H1 (cell line): ENCODE measurements at regions not wholly inside any gene's neighbourhood (a gene's known extent, or its start where the extent isn't known, plus 50 kb on each side); places are given as distances from the start of the nearest gene placed in this dataset.

Experiments used
- CTCF ChIA-PET: fragments of 300-600 bp; sonication (Branson Sonifier 250); formaldehyde crosslinking; loops from one replicate; lab custom pipeline; 2021; ENCODE audit not compliant: partially characterized antibody; lab: Charles Lee
- POLR2A ChIA-PET: fragments of 300-600 bp; sonication (Branson Sonifier 250); formaldehyde crosslinking; loops from one replicate; lab custom pipeline; 2021; ENCODE audit warnings: inconsistent platforms; ENCODE audit not compliant: partially characterized antibody; lab: Charles Lee
- DNase-seq, 2 experiments: peaks; one replicate each; pipeline versions ENCODE4 v3.0.0 to v3.0.0-alpha.2; 2010 to 2022; ENCODE audit warnings: low spot score in 2 of 2, low read depth in 1 of 2, mixed read lengths in 1 of 2
- FAIRE-seq: peaks from 2 replicates; lab custom pipeline; 2011; peaks lifted over from hg19 to GRCh38; lab: Jason Lieb, UNC
- H2AFZ ChIP-seq: 2 replicates; pipeline ENCODE4 v1.8.1; 2012; ENCODE audit warnings: low read length, inconsistent platforms
- H2AK5ac ChIP-seq: 2 replicates; pipeline ENCODE4 v1.6.1; 2013; ENCODE audit warnings: low read depth, low read length
- H2BK120ac ChIP-seq: replicated peaks from 2 replicates; pipeline ENCODE3; 2013; ENCODE audit warnings: low read depth, low read length, inconsistent platforms
- H2BK12ac ChIP-seq: 2 replicates; pipeline ENCODE4 v1.6.1; 2013; ENCODE audit warnings: low read depth, low read length
- H2BK15ac ChIP-seq: 2 replicates; pipeline ENCODE4 v1.6.1; 2013; ENCODE audit warnings: low read length
- H2BK20ac ChIP-seq: 2 replicates; pipeline ENCODE4 v1.6.1; 2013; ENCODE audit warnings: low read length
- H2BK5ac ChIP-seq: 2 replicates; pipeline ENCODE4 v1.6.1; 2013; ENCODE audit warnings: low read depth, low read length
- H3K14ac ChIP-seq: 2 replicates; pipeline ENCODE4 v1.6.1; 2013; ENCODE audit warnings: inconsistent platforms; ENCODE audit not compliant: insufficient read length
- H3K18ac ChIP-seq: 2 replicates; pipeline ENCODE4 v1.6.1; 2013; ENCODE audit warnings: low read length; ENCODE audit errors: extremely low read depth
- H3K23ac ChIP-seq: 2 replicates; pipeline ENCODE4 v1.6.1; 2013; ENCODE audit warnings: inconsistent platforms; ENCODE audit not compliant: insufficient read length
- H3K23me2 ChIP-seq: 2 replicates; pipeline ENCODE4 v1.6.1; 2013; ENCODE audit warnings: low read depth, low read length
- H3K27ac ChIP-seq: 2 replicates; pipeline ENCODE4 v1.6.1; 2011; ENCODE audit warnings: low read depth, low read length, inconsistent platforms
- H3K27me3 ChIP-seq, 4 experiments: replicated peaks in 1 of 4; 1 replicate in 1 of 4; 2 replicates in 3 of 4; pipeline versions ENCODE4 v1.6.1 to v1.8.1; 2011 to 2013; ENCODE audit warnings: low read length in 3 of 4, mild to moderate bottlenecking in 3 of 4, inconsistent platforms in 2 of 4, mixed read lengths in 2 of 4, moderate library complexity in 1 of 4; ENCODE audit not compliant: control insufficient read depth in 3 of 4, insufficient read depth in 3 of 4; ENCODE audit errors: extremely low read depth in 1 of 4
- H3K36me3 ChIP-seq, 4 experiments: 2 replicates each; pipeline versions ENCODE4 v1.6.1 to v1.8.1; 2011 to 2013; ENCODE audit warnings: mild to moderate bottlenecking in 4 of 4, low read length in 3 of 4, moderate library complexity in 2 of 4, control low read depth in 1 of 4, inconsistent platforms in 1 of 4; ENCODE audit not compliant: insufficient read depth in 4 of 4, control insufficient read depth in 2 of 4
- H3K4ac ChIP-seq: replicated peaks from 2 replicates; pipeline ENCODE3; 2013; ENCODE audit warnings: low read length, low read depth, mixed read lengths, inconsistent platforms; ENCODE audit not compliant: insufficient read length
- H3K4me1 ChIP-seq, 4 experiments: replicated peaks in 1 of 4; 1 replicate in 1 of 4; 2 replicates in 3 of 4; pipeline versions ENCODE4 v1.6.1 to v1.8.1; 2011 to 2013; ENCODE audit warnings: low read length in 3 of 4, inconsistent platforms in 2 of 4, mixed read lengths in 1 of 4; ENCODE audit not compliant: insufficient read depth in 4 of 4, control insufficient read depth in 3 of 4
- H3K4me2 ChIP-seq, 2 experiments: 2 replicates each; pipeline versions ENCODE4 v1.6.1 to v1.8.1; 2011 to 2013; ENCODE audit warnings: low read depth in 2 of 2, low read length in 2 of 2, control low read depth in 1 of 2, inconsistent platforms in 1 of 2, mild to moderate bottlenecking in 1 of 2; ENCODE audit not compliant: insufficient read depth in 1 of 2
- H3K4me3 ChIP-seq, 4 experiments: fragments of 200-600, 300-600 bp in 1 of 4; sonication (generic), shearing (Covaris generic), sonication (Bioruptor Twin) in 1 of 4; 2 replicates each; pipeline versions ENCODE4 v1.5.1 to v1.8.1; 2011 to 2016; ENCODE audit warnings: low read length in 4 of 4, low read depth in 3 of 4, control low read depth in 2 of 4, inconsistent platforms in 2 of 4, mild to moderate bottlenecking in 2 of 4, mixed read lengths in 1 of 4, moderate library complexity in 1 of 4; ENCODE audit not compliant: insufficient read depth in 2 of 4; ENCODE audit errors: extremely low read depth in 1 of 4
- H3K56ac ChIP-seq: replicated peaks from 2 replicates; pipeline ENCODE3; 2013; ENCODE audit warnings: low read depth, mild to moderate bottlenecking, mixed read lengths, low read length, inconsistent platforms; ENCODE audit not compliant: insufficient read length
- H3K79me1 ChIP-seq: 2 replicates; pipeline ENCODE4 v1.6.1; 2013; ENCODE audit warnings: low read depth, low read length, control low read depth
- H3K79me2 ChIP-seq, 2 experiments: 2 replicates each; pipeline versions ENCODE4 v1.6.1 to v1.8.1; 2012 to 2013; ENCODE audit warnings: low read length in 2 of 2, mild to moderate bottlenecking in 2 of 2, inconsistent platforms in 1 of 2; ENCODE audit not compliant: insufficient read depth in 2 of 2, control insufficient read depth in 1 of 2
- H3K9ac ChIP-seq, 4 experiments: replicated peaks in 1 of 4; 1 replicate in 1 of 4; 2 replicates in 3 of 4; pipeline versions ENCODE4 v1.6.1 to v1.8.1; 2011 to 2013; ENCODE audit warnings: low read depth in 3 of 4, low read length in 3 of 4, control low read depth in 2 of 4, mild to moderate bottlenecking in 2 of 4, moderate library complexity in 2 of 4, inconsistent platforms in 1 of 4; ENCODE audit errors: extremely low read depth in 1 of 4
- H3K9me3 ChIP-seq, 2 experiments: 2 replicates each; pipeline versions ENCODE4 v1.6.1 to v1.8.1; 2012 to 2013; ENCODE audit warnings: mild to moderate bottlenecking in 2 of 2, moderate library complexity in 2 of 2, control low read depth in 1 of 2, inconsistent platforms in 1 of 2, low read depth in 1 of 2, low read length in 1 of 2, mixed read lengths in 1 of 2; ENCODE audit not compliant: insufficient read depth in 2 of 2
- H4K20me1 ChIP-seq, 2 experiments: replicated peaks in 1 of 2; 2 replicates each; pipeline versions ENCODE3 to v1.8.1; 2011 to 2013; ENCODE audit warnings: inconsistent platforms in 2 of 2, low read length in 2 of 2, mild to moderate bottlenecking in 1 of 2; ENCODE audit not compliant: insufficient read depth in 2 of 2, control insufficient read depth in 1 of 2
- H4K5ac ChIP-seq: 2 replicates; pipeline ENCODE4 v1.6.1; 2013; ENCODE audit warnings: low read length, low read depth, mixed read lengths, inconsistent platforms; ENCODE audit not compliant: insufficient read length
- H4K8ac ChIP-seq: 2 replicates; pipeline ENCODE4 v1.8.0; 2013; ENCODE audit warnings: mild to moderate bottlenecking, moderate library complexity, low read length, inconsistent platforms; ENCODE audit not compliant: insufficient read depth; ENCODE audit errors: extremely low read depth
- H4K91ac ChIP-seq: replicated peaks from 2 replicates; pipeline ENCODE3; 2013; ENCODE audit warnings: low read length, mixed read lengths, inconsistent platforms; ENCODE audit not compliant: insufficient read length
- BACH1 ChIP-seq: IDR thresholded peaks from 2 replicates; pipeline ENCODE4 v1.6.1; 2012; ENCODE audit warnings: low read length, improper control_type of control experiment
- BCL11A ChIP-seq, 2 experiments: IDR thresholded peaks; one replicate each; pipeline ENCODE4 v1.6.1; 2011; ENCODE audit warnings: low read depth in 2 of 2, low read length in 2 of 2, mild to moderate bottlenecking in 2 of 2
- CBX5 ChIP-seq: fragments of 300-800, 300-1000 bp; sonication (generic); IDR thresholded peaks from 2 replicates; pipeline ENCODE4 v1.7.1; 2016; ENCODE audit warnings: antibody characterized with exemption, low read length, low read depth
- EGR1 ChIP-seq: IDR thresholded peaks from 2 replicates; pipeline ENCODE4 v1.6.1; 2011; ENCODE audit warnings: low read depth, low read length, borderline replicate concordance
- EP300 ChIP-seq, 2 experiments: IDR thresholded peaks; 1 replicate in 1 of 2; 2 replicates in 1 of 2; pipeline ENCODE4 v1.6.1; 2011 to 2012; ENCODE audit warnings: low read depth in 2 of 2, low read length in 2 of 2, mild to moderate bottlenecking in 2 of 2, borderline replicate concordance in 1 of 2, inconsistent platforms in 1 of 2, moderate library complexity in 1 of 2
- PHF8 ChIP-seq: fragments of 200-600 bp; sonication (generic); conservative IDR thresholded peaks from 2 replicates; pipeline ENCODE4 v1.7.1; 2012; ENCODE audit warnings: low read depth, mild to moderate bottlenecking, inconsistent platforms, low read length, moderate library complexity
- RFX5 ChIP-seq: IDR thresholded peaks from 2 replicates; pipeline ENCODE4 v1.6.1; 2011; ENCODE audit warnings: low read depth, low read length, improper control_type of control experiment, borderline replicate concordance
- SIX5 ChIP-seq: IDR thresholded peaks from 2 replicates; pipeline ENCODE4 v1.6.1; 2011; ENCODE audit warnings: mild to moderate bottlenecking, low read depth, low read length
- TAF7 ChIP-seq: optimal IDR thresholded peaks from 2 replicates; pipeline ENCODE3; 2011; ENCODE audit warnings: low read depth, mild to moderate bottlenecking, inconsistent platforms, low read length, moderate library complexity, borderline replicate concordance
- TBP ChIP-seq: IDR thresholded peaks from 2 replicates; pipeline ENCODE4 v1.6.1; 2011; ENCODE audit warnings: low read depth, low read length, improper control_type of control experiment
- WGBS, 2 experiments: shearing (Covaris generic) in 1 of 2; methylation state at CpG; one replicate each; pipeline versions ENCODE4 v1.1.6 to v1.1.7; 2013 to 2015; ENCODE audit warnings: low lambda C conversion rate in 2 of 2, mixed read lengths in 2 of 2, inconsistent platforms in 1 of 2, low coverage in 1 of 2, missing lambda C conversion rate in 1 of 2; ENCODE audit not compliant: insufficient replicate concordance in 2 of 2, insufficient coverage in 1 of 2, insufficient read length in 1 of 2; ENCODE audit errors: extremely low coverage in 1 of 2, missing lambda C conversion rate in 1 of 2; 5-methylcytosine and 5-hydroxymethylcytosine counted together
- TF ChIP-seq, protein P1 (sequence below), 3 experiments: IDR thresholded peaks; 1 replicate in 2 of 3; 2 replicates in 1 of 3; pipeline versions ENCODE4 v1.5.1 to v1.6.1; 2011; ENCODE audit warnings: low read length in 3 of 3, mild to moderate bottlenecking in 3 of 3, inconsistent platforms in 2 of 3, low read depth in 1 of 3, moderate library complexity in 1 of 3; ENCODE audit not compliant: insufficient read depth in 1 of 3; ENCODE audit errors: control extremely low read depth in 1 of 3

DNA sequence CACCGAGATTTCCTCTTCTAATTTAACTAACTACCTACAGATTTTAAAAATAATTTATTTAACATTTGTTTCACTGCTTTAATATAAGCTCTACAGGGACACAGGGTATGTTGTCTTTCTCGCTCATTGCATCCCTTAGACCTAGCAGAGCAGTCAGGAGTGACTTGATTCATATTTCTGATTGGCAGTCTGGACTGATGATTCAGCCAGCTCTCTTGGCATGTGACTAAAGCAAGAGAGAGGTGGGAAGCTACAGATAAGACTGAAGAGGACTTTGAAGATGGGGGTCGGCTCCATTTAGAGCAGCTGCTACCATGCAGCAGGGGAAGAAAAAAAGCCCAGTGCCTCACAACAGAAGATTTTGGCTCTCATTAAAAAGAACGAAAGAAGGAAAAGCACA, 173.4 kb upstream of the STK32A start:
- POLR2A ChIA-PET = no interaction called here
- CTCF ChIA-PET = interaction anchor here (0.6 kb wide), 1 partner anchor 111 kb away, joined by 3 read pairs; no protein-coding TSS in a partner anchor
- no peak overlapping the region for H3K4ac ChIP-seq
- H2BK12ac ChIP-seq = no peak overlapping the region
- no peak overlapping the region for H4K8ac ChIP-seq
- DNase-seq (no peak), FAIRE-seq (no peak)
- no peak overlapping the region for H2BK15ac ChIP-seq
- H3K23me2 ChIP-seq = no peaks in the 10 kb centered on the region
- H2BK20ac ChIP-seq = no peak overlapping the region
- H2AK5ac ChIP-seq = no peak overlapping the region
- H3K4me1 ChIP-seq = no peaks in the 10 kb centered on the region
- no peak overlapping the region for H3K23ac ChIP-seq
- no peaks in the 10 kb centered on the region for H4K20me1 ChIP-seq
- no peak overlapping the region for H3K4me2 ChIP-seq
- H3K9ac ChIP-seq = no peak overlapping the region
- H2BK5ac ChIP-seq = no peak overlapping the region
- no peak overlapping the region for H4K5ac ChIP-seq
- no peak overlapping the region for H2BK120ac ChIP-seq
- H3K18ac ChIP-seq = no peak overlapping the region
- no peaks in the 10 kb centered on the region for H3K36me3 ChIP-seq
- no peak overlapping the region for H3K4me3 ChIP-seq
- no peaks in the 10 kb centered on the region for H3K79me1 ChIP-seq
- no peak overlapping the region for H3K27ac ChIP-seq
- no peak overlapping the region for H3K14ac ChIP-seq
- H3K79me2 ChIP-seq = no peaks in the 10 kb centered on the region
- H4K91ac ChIP-seq = no peak overlapping the region
- no peaks in the 10 kb centered on the region; a peak in 1 of 7 replicates for H3K27me3 ChIP-seq
- 87% methylated on average over 4 of the region's 4 CpGs; no CpG with 5 or more reads in 1 of the 2 experiments for WGBS, 2 experiments
- H3K9me3 ChIP-seq = no peaks in the 10 kb centered on the region
- H3K56ac ChIP-seq = no peak overlapping the region
- H2AFZ ChIP-seq = peak overlapping the region; percentile 60; the same call in 1 of the 2 replicates
- TF ChIP-seq RFX5 (no peak), EP300 (IDR thresholded peaks at IDR 0.05; ENCODE audit: borderline replicate concordance in 1 of 2, low read depth in 2 of 2, low read length in 2 of 2) (no peak), SIX5 (no peak), TBP (no peak), TAF7 (no peak), BACH1 (no peak), CBX5 (no peak), EGR1 (no peak), PHF8 (no peak), BCL11A (IDR thresholded peaks at IDR 0.05; ENCODE audit: low read depth in 2 of 2, low read length in 2 of 2) (no peak)
- TF ChIP-seq, protein P1, sequence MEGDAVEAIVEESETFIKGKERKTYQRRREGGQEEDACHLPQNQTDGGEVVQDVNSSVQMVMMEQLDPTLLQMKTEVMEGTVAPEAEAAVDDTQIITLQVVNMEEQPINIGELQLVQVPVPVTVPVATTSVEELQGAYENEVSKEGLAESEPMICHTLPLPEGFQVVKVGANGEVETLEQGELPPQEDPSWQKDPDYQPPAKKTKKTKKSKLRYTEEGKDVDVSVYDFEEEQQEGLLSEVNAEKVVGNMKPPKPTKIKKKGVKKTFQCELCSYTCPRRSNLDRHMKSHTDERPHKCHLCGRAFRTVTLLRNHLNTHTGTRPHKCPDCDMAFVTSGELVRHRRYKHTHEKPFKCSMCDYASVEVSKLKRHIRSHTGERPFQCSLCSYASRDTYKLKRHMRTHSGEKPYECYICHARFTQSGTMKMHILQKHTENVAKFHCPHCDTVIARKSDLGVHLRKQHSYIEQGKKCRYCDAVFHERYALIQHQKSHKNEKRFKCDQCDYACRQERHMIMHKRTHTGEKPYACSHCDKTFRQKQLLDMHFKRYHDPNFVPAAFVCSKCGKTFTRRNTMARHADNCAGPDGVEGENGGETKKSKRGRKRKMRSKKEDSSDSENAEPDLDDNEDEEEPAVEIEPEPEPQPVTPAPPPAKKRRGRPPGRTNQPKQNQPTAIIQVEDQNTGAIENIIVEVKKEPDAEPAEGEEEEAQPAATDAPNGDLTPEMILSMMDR (IDR thresholded peaks at IDR 0.05; ENCODE audit: control extremely low read depth in 1 of 3, insufficient read depth in 1 of 3, low read depth in 1 of 3, low read length in 3 of 3) = no peak
